WTC11 (cell line): ENCODE measurements at regions not wholly inside any gene's neighbourhood (a gene's known extent, or its start where the extent isn't known, plus 50 kb on each side); places are given as distances from the start of the nearest gene placed in this dataset.

Source experiments
- ARID4B ChIP-seq: sonication (generic); formaldehyde crosslinking; IDR thresholded peaks from 2 replicates; pipeline ENCODE4 v1.8.0; 2023; ENCODE audit warnings: missing genetic modification reagents, mild to moderate bottlenecking, borderline replicate concordance
- CTCF ChIP-seq: fragments of 200-600 bp; IDR thresholded peaks from 2 replicates; pipeline ENCODE4 v1.8.0; 2022; ENCODE audit warnings: antibody characterized with exemption
- MLX ChIP-seq: sonication (generic); formaldehyde crosslinking; IDR thresholded peaks from 2 replicates; pipeline ENCODE4 v1.8.1; 2023; ENCODE audit warnings: mild to moderate bottlenecking, missing genetic modification reagents, moderate library complexity
- TP53 ChIP-seq: sonication (generic); formaldehyde crosslinking; IDR thresholded peaks from 2 replicates; pipeline ENCODE4 v1.8.1; 2023; ENCODE audit warnings: mild to moderate bottlenecking, missing genetic modification reagents
- ZNF263 ChIP-seq: sonication (generic); formaldehyde crosslinking; IDR thresholded peaks from 2 replicates; pipeline ENCODE4 v1.8.1; 2022; ENCODE audit warnings: low read depth, mild to moderate bottlenecking, moderate library complexity, missing genetic modification reagents

- TF ChIP-seq MLX (CRISPR knock-in tag) (no peak), CTCF (no peak), TP53 (no peak), ZNF263 (CRISPR knock-in tag) (no peak), ARID4B (CRISPR knock-in tag) (no peak)
Observed at GRCh38 chr9:90204128-90204831, 438.3 kb downstream of the DIRAS2 start.
